ENCODE measurements at regions not wholly inside any gene's neighbourhood (a gene's known extent, or its start where the extent isn't known, plus 50 kb on each side); places are given as distances from the start of the nearest gene placed in this dataset.

DNA sequence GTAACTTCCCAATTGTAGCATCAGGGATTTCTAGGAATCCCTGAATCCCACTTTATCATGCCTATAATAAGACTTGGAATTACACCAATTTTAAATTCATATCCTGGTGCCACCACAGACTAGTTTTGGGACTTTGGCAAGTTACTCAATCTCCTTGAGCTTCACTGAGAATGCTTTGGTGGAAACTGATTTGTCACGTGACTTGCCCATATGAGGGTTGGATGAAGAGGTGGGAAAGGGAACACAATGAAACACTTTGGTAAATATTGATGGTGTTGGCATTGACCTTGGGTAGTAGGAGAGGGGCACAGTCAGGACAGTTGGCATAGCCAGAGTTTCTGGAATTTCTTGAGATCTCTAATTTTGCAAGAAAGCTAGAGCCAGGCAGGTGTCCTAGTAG, 452.2 kb downstream of the SLC4A3 start:
- Histone ChIP-seq H3K4me1 (peaks cover 5 to 8% of the 10 kb centered on the region in 2 donors), H3K9me3 (no peaks in the 10 kb centered on the region), H3K27ac (no peak overlapping the region), H3K36me3 (no peaks in the 10 kb centered on the region), H3K27me3 (no peaks in the 10 kb centered on the region), H3K4me3 (no peak overlapping the region)
- intact Hi-C loops (cut with DNase I; ENCODE audit: low total_unique reads) = no loop called here
- no peak for TF ChIP-seq POLR2A (IDR thresholded peaks at IDR 0.05)
- TF ChIP-seq, protein P1, sequence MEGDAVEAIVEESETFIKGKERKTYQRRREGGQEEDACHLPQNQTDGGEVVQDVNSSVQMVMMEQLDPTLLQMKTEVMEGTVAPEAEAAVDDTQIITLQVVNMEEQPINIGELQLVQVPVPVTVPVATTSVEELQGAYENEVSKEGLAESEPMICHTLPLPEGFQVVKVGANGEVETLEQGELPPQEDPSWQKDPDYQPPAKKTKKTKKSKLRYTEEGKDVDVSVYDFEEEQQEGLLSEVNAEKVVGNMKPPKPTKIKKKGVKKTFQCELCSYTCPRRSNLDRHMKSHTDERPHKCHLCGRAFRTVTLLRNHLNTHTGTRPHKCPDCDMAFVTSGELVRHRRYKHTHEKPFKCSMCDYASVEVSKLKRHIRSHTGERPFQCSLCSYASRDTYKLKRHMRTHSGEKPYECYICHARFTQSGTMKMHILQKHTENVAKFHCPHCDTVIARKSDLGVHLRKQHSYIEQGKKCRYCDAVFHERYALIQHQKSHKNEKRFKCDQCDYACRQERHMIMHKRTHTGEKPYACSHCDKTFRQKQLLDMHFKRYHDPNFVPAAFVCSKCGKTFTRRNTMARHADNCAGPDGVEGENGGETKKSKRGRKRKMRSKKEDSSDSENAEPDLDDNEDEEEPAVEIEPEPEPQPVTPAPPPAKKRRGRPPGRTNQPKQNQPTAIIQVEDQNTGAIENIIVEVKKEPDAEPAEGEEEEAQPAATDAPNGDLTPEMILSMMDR (IDR thresholded peaks at IDR 0.05) = no peak
- no peak for TF ChIP-seq POLR2AphosphoS5 (IDR thresholded peaks at IDR 0.05)
- no peak for DNase-seq (ENCODE audit: low spot score in 2 of 2)

DNA sequence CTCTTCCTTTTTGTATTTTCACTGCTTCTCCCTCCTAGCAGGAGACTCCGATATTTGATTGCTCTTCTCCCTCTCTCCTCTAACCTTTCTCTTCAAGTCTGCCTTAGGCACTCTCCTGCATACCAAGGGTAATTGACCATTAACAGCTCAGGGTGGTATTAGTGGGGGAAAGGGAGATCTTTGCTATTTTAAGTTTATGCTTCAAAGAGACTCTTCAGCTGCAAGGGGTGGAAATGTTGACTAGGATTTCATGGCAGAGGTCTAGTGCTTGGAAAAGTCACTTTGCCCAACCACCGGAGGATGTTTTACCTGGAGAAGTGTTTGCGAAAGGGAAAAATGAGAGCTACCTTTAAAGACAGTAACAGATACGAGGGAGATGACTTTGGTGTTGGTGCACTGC, 453.7 kb downstream of the SLC4A3 start:
- H3K4me3 ChIP-seq = no peak overlapping the region
- intact Hi-C loops (cut with DNase I; ENCODE audit: low total_unique reads) = no loop called here
- peaks cover 5 to 8% of the 10 kb centered on the region in 2 donors for H3K4me1 ChIP-seq
- H3K27me3 ChIP-seq = no peaks in the 10 kb centered on the region
- DNase-seq (ENCODE audit: low spot score in 2 of 2) = no peak
- TF ChIP-seq POLR2A (IDR thresholded peaks at IDR 0.05) (no peak), POLR2AphosphoS5 (IDR thresholded peaks at IDR 0.05) (no peak)
- TF ChIP-seq, protein P1 (IDR thresholded peaks at IDR 0.05) = no peak
- no peaks in the 10 kb centered on the region for H3K9me3 ChIP-seq
- H3K36me3 ChIP-seq = no peaks in the 10 kb centered on the region
- no peak overlapping the region for H3K27ac ChIP-seq

DNA sequence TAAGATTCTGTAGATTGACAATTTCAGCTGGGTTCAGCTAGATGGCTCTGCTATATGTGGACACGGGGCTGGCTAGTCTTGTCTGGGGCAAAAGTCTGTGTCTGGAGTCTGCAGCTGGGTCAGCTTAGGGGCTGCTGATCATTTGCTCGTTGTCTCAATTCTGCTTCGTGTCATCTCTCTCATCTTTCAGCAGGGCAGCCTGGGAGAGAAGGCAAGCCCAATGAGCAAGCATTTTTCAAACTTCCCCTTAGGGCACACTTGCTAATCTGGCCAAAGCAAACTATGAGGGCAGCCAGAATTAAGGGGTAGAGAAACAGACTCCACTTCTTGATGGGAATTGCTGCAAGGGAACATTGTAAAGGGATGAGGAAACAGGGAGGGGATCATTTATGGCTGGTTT, 462.6 kb downstream of the SLC4A3 start:
- H3K27ac ChIP-seq = no peak overlapping the region
- H3K36me3 ChIP-seq = no peaks in the 10 kb centered on the region
- TF ChIP-seq POLR2A (IDR thresholded peaks at IDR 0.05) (no peak), POLR2AphosphoS5 (IDR thresholded peaks at IDR 0.05) (no peak)
- TF ChIP-seq, protein P1 (IDR thresholded peaks at IDR 0.05) = no peak
- DNase-seq (ENCODE audit: low spot score in 2 of 2) = no peak
- no peaks in the 10 kb centered on the region for H3K9me3 ChIP-seq
- intact Hi-C loops (cut with DNase I; ENCODE audit: low total_unique reads) = loop anchor here (5.0 kb wide), 1 partner anchor 977 kb away; no protein-coding TSS in a partner anchor
- no peaks in the 10 kb centered on the region for H3K4me1 ChIP-seq
- no peaks in the 10 kb centered on the region for H3K27me3 ChIP-seq
- no peak overlapping the region for H3K4me3 ChIP-seq

DNA sequence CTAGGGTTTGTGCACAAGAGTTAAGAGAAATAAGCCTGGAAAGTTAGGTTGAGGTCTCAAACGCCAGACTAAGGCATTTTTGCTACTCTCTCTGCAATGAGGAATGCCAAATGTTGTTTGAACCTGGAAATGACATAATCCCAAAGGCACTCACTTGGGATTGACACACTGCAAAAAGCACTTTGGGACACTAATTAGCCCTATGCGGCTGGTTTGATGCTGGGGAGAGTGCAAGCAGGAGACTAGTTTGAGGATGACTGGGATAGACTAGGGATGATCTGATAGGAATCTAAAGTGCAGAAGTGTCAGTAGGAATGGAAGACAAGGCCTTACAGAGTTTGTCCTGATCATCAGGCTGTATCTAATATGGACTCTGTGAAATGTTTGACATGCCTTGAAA, 469.0 kb downstream of the SLC4A3 start:
- no peak overlapping the region for H3K4me3 ChIP-seq
- intact Hi-C loops (cut with DNase I; ENCODE audit: low total_unique reads) = no loop called here
- DNase-seq (ENCODE audit: low spot score in 2 of 2) = no peak

DNA sequence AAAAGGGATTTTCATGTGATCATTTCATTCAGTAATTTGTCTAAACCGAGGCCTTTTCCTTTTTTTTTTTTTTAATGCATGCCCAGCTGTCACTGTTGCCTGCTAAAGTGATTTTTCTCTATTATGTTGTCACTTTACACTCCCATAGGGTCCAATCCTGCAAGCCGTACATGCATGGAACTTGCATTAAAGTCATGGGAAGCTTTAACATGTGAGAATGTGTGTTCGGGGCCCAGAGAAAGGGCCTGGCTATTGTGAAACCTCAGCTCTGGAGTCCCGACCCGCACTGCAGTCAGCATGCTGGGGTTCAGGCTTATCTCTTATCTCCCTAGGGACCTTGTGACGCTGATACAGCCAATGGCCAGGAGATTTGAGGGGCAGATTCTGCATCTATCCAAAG, 474.6 kb downstream of the SLC4A3 start:
- intact Hi-C loops (cut with DNase I; ENCODE audit: low total_unique reads) = no loop called here
- H3K27me3 ChIP-seq = no peaks in the 10 kb centered on the region
- H3K27ac ChIP-seq = no peak overlapping the region
- TF ChIP-seq, protein P1 (IDR thresholded peaks at IDR 0.05) = no peak
- TF ChIP-seq POLR2A (IDR thresholded peaks at IDR 0.05) = no peak
- no peak for TF ChIP-seq POLR2AphosphoS5 (IDR thresholded peaks at IDR 0.05)
- no peaks in the 10 kb centered on the region for H3K36me3 ChIP-seq
- H3K4me1 ChIP-seq = no peaks in the 10 kb centered on the region
- DNase-seq (ENCODE audit: low spot score in 2 of 2) = no peak
- H3K9me3 ChIP-seq = no peaks in the 10 kb centered on the region
- no peak overlapping the region for H3K4me3 ChIP-seq

More for the DNA sequence above, 469.0 kb downstream of the SLC4A3 start:
- TF ChIP-seq POLR2A (IDR thresholded peaks at IDR 0.05) (no peak), POLR2AphosphoS5 (IDR thresholded peaks at IDR 0.05) (no peak)
- TF ChIP-seq, protein P1 (IDR thresholded peaks at IDR 0.05) = no peak
- Histone ChIP-seq H3K36me3 (no peaks in the 10 kb centered on the region), H3K9me3 (no peaks in the 10 kb centered on the region), H3K27ac (no peak overlapping the region), H3K4me1 (no peaks in the 10 kb centered on the region), H3K27me3 (no peaks in the 10 kb centered on the region)

Data from breast epithelium (tissue), 4 donors.